HCT116 (cell line): ENCODE measurements at regions not wholly inside any gene's neighbourhood (a gene's known extent, or its start where the extent isn't known, plus 50 kb on each side); places are given as distances from the start of the nearest gene placed in this dataset.

ENCODE experiments used
- ATAC-seq: fragments of 200-7000 bp; cut with Tn5 transposase; 2 replicates; pipeline ENCODE4 v1.9.1; 2020; ENCODE audit warnings: mild to moderate bottlenecking, moderate library complexity
- BruUV-seq: library from RNA; stranded (reverse); fragments of 400-500 nt; replicated peaks from 2 replicates; lab custom pipeline; 2021; lab: Mats Ljungman, UMichigan
- CTCF ChIA-PET: fragments of 300-600 bp; sonication (Branson Sonifier 250); formaldehyde crosslinking; loops from one replicate; lab custom pipeline; 2021; ENCODE audit warnings: antibody characterized with exemption; lab: Charles Lee
- POLR2A ChIA-PET: fragments of 300-600, 350-600 bp; sonication (Branson Sonifier 250); formaldehyde crosslinking; loops from one replicate; lab custom pipeline; 2021; ENCODE audit warnings: antibody characterized with exemption; lab: Charles Lee
- RAD21 ChIA-PET, 2 experiments: fragments of 300-600 bp; sonication (Branson Sonifier 250); formaldehyde crosslinking; loops; one replicate each; lab custom pipeline; 2023; ENCODE audit warnings: low total read pairs in 2 of 2; ENCODE audit not compliant: uncharacterized antibody in 2 of 2, unreplicated experiment in 2 of 2, low non-redundant PET in 1 of 2; lab: Charles Lee
- DNase-seq: peaks from one replicate; pipeline ENCODE4 v3.0.0-alpha.2; 2010; ENCODE audit warnings: low read depth, low spot score
- H2AFZ ChIP-seq: fragments of 200-600 bp; shearing (Covaris generic), sonication (generic); 2 replicates; pipeline ENCODE4 v1.6.1; 2017; ENCODE audit warnings: low read depth, mixed run types, mixed read lengths, antibody characterized with exemption, low read length; ENCODE audit not compliant: poor library complexity, severe bottlenecking
- H3K27ac ChIP-seq: 2 replicates; pipeline ENCODE4 v1.5.1; 2012; ENCODE audit warnings: low read depth, low read length
- H3K27me3 ChIP-seq: fragments of 200-600 bp; sonication (generic); 2 replicates; pipeline ENCODE4 v1.6.1; 2016; ENCODE audit warnings: mixed run types, low read length, mixed read lengths; ENCODE audit not compliant: insufficient read depth
- H3K36me3 ChIP-seq, 2 experiments: fragments of 200-500 bp in 1 of 2; fragments of 200-600 bp in 1 of 2; sonication (Bioruptor generic) in 1 of 2; sonication (generic) in 1 of 2; 2 replicates each; pipeline versions ENCODE4 v1.5.1 to v1.6.1; 2014 to 2016; ENCODE audit warnings: low read length in 2 of 2, inconsistent platforms in 1 of 2, mixed read lengths in 1 of 2, mixed run types in 1 of 2; ENCODE audit not compliant: insufficient read depth in 2 of 2, control insufficient read depth in 1 of 2
- H3K4me1 ChIP-seq, 2 experiments: fragments of 200-600 bp in 1 of 2; sonication (generic) in 1 of 2; 2 replicates each; pipeline versions ENCODE4 v1.5.1 to v1.6.1; 2012 to 2017; ENCODE audit warnings: low read length in 2 of 2, inconsistent platforms in 1 of 2, mild to moderate bottlenecking in 1 of 2, mixed read lengths in 1 of 2, mixed run types in 1 of 2, moderate library complexity in 1 of 2; ENCODE audit not compliant: insufficient read depth in 2 of 2, control insufficient read depth in 1 of 2
- H3K4me2 ChIP-seq: fragments of 200-600 bp; sonication (generic); 2 replicates; pipeline ENCODE4 v1.6.1; 2017; ENCODE audit warnings: mixed run types, low read length, mixed read lengths
- H3K4me3 ChIP-seq, 2 experiments: fragments of 200-600 bp in 1 of 2; sonication (generic) in 1 of 2; replicated peaks in 1 of 2; 2 replicates each; pipeline ENCODE4 v1.5.1; 2011 to 2016; ENCODE audit warnings: low read length in 2 of 2, control low read depth in 1 of 2, low read depth in 1 of 2, mild to moderate bottlenecking in 1 of 2, mixed read lengths in 1 of 2, mixed run types in 1 of 2
- H3K79me2 ChIP-seq: fragments of 200-600 bp; sonication (generic); 2 replicates; pipeline ENCODE4 v1.6.1; 2017; ENCODE audit warnings: mild to moderate bottlenecking, mixed run types, low read length, moderate library complexity, mixed read lengths; ENCODE audit not compliant: insufficient read depth
- H3K9ac ChIP-seq: fragments of 200-600 bp; sonication (generic); 2 replicates; pipeline ENCODE4 v1.6.1; 2016; ENCODE audit warnings: low read length, mixed read lengths
- H3K9me2 ChIP-seq: fragments of 200-600 bp; sonication (generic), shearing (Covaris generic); 2 replicates; pipeline ENCODE4 v1.6.1; 2017; ENCODE audit warnings: mixed run types, mild to moderate bottlenecking, moderate library complexity; ENCODE audit not compliant: insufficient read depth
- H3K9me3 ChIP-seq, 2 experiments: fragments of 200-500 bp in 1 of 2; fragments of 200-600 bp in 1 of 2; sonication (Bioruptor generic) in 1 of 2; sonication (generic) in 1 of 2; 2 replicates each; pipeline ENCODE4 v1.6.1; 2014 to 2017; ENCODE audit warnings: low read length in 2 of 2, mixed read lengths in 2 of 2, inconsistent platforms in 1 of 2, low read depth in 1 of 2, mild to moderate bottlenecking in 1 of 2, mixed run types in 1 of 2, moderate library complexity in 1 of 2; ENCODE audit not compliant: control insufficient read depth in 1 of 2, insufficient read depth in 1 of 2
- H4K20me1 ChIP-seq: fragments of 200-600 bp; sonication (generic), shearing (Covaris generic); 2 replicates; pipeline ENCODE4 v1.6.1; 2017; ENCODE audit warnings: mixed run types, mild to moderate bottlenecking, moderate library complexity; ENCODE audit not compliant: insufficient read depth
- ELF1 ChIP-seq: IDR thresholded peaks from 2 replicates; pipeline ENCODE4 v1.6.1; 2012; ENCODE audit warnings: low read depth, borderline replicate concordance
- EZH2 ChIP-seq: fragments of 200-600 bp; sonication (generic); IDR thresholded peaks from 2 replicates; pipeline ENCODE4 v1.6.1; 2017; ENCODE audit warnings: antibody characterized with exemption, mixed run types
- FOSL1 ChIP-seq: IDR thresholded peaks from 2 replicates; pipeline ENCODE4 v1.6.1; 2012; ENCODE audit warnings: low read depth
- POLR2A ChIP-seq: IDR thresholded peaks from 2 replicates; pipeline ENCODE4 v1.7.0; 2011; ENCODE audit warnings: borderline replicate concordance; ENCODE audit not compliant: insufficient read depth, insufficient read length; ENCODE audit errors: extremely low read depth
- POLR2AphosphoS5 ChIP-seq: IDR thresholded peaks from 2 replicates; pipeline ENCODE4 v1.6.1; 2011; ENCODE audit warnings: mild to moderate bottlenecking, low read depth, low read length, moderate library complexity
- SIN3A ChIP-seq: IDR thresholded peaks from 2 replicates; pipeline ENCODE4 v1.6.1; 2012; ENCODE audit warnings: low read depth
- SP1 ChIP-seq: IDR thresholded peaks from 2 replicates; pipeline ENCODE4 v1.6.1; 2012; ENCODE audit warnings: low read depth
- SRF ChIP-seq: IDR thresholded peaks from 2 replicates; pipeline ENCODE4 v1.6.1; 2012; ENCODE audit warnings: low read depth
- YY1 ChIP-seq: IDR thresholded peaks from 2 replicates; pipeline ENCODE4 v1.6.1; 2011; ENCODE audit warnings: low read length, low read depth, moderate library complexity, mild to moderate bottlenecking; ENCODE audit not compliant: insufficient replicate concordance; ENCODE audit errors: extremely low read depth
- ZFX ChIP-seq: fragments of 450-650 bp; IDR thresholded peaks from 2 replicates; pipeline ENCODE4 v1.6.1; 2017
- intact Hi-C: fragments of 100-400 bp; cut with micrococcal nuclease; formaldehyde crosslinking; loops from 2 replicates; pipeline ENCODE4 v1.10.0; 2022

- TF ChIP-seq ZFX (no peak), SIN3A (no peak), EZH2 (no peak)
- TF ChIP-seq, all 23 proteins: peak for 3
Observed at GRCh38 chr17:412211-413015, 59.8 kb upstream of the RPH3AL start (continued).

- TF ChIP-seq ELF1: no peak
- TF ChIP-seq FOSL1: no peak
- TF ChIP-seq SP1: no peak
- no peak for TF ChIP-seq POLR2A
- TF ChIP-seq SRF: no peak
- TF ChIP-seq YY1: no peak
- no peak for TF ChIP-seq POLR2AphosphoS5
- no peak for DNase-seq
- ATAC-seq: no peak
- Histone ChIP-seq H3K27me3 (no peaks in the 10 kb centered on the region), H3K4me2 (peak overlapping the region; percentile 96; the same call in 1 of the 2 replicates), H3K9me3 (no peaks in the 10 kb centered on the region), H3K27ac (no peak overlapping the region), H3K4me3 (no peak overlapping the region), H3K4me1 (peaks cover 6 to 19% of the 10 kb centered on the region in 2 experiments; a peak in 3 of 4 replicates), H3K9me2 (no peaks in the 10 kb centered on the region), H3K36me3 (no peaks in the 10 kb centered on the region), H3K79me2 (no peaks in the 10 kb centered on the region), H2AFZ (no peak overlapping the region), H3K9ac (no peak overlapping the region), H4K20me1 (no peaks in the 10 kb centered on the region)
- CTCF ChIA-PET: interaction anchor here (0.8 to 3.1 kb wide), 21 partner anchors 9 to 645 kb away, joined by 3 to 124 read pairs (median 5); partner anchors contain the start of genes GEMIN4, NXN, TIMM22 and VPS53
- POLR2A ChIA-PET: interaction anchor here (1.0 kb wide), 1 partner anchor 289 kb away, joined by 6 read pairs; no protein-coding TSS in a partner anchor
- intact Hi-C loops: loop anchor here (1.0 to 5.0 kb wide), 4 partner anchors 277 to 586 kb away; partner anchors contain the start of gene TIMM22
- BruUV-seq: no TSS peak
- RAD21 ChIA-PET: interaction anchor here (0.6 to 1.5 kb wide), 5 partner anchors 280 to 585 kb away, joined by 3 to 14 read pairs (median 6); partner anchors contain the start of gene TIMM22 (in 1 of the 2)
Observed at GRCh38 chr17:411421-412120, 59.0 kb upstream of the RPH3AL start.
